ENCODE measurements at regions not wholly inside any gene's neighbourhood (a gene's known extent, or its start where the extent isn't known, plus 50 kb on each side); places are given as distances from the start of the nearest gene placed in this dataset.

GRCh38 chr9:28750136-28750535 lies 1176.9 kb upstream of the C9orf72 start:
- no peak for DNase-seq (ENCODE audit: low read depth)

- DNase-seq (ENCODE audit: low read depth) = no peak
Measured at GRCh38 chr9:28758341-28758740, 1185.1 kb upstream of the C9orf72 start.

GRCh38 chr9:28758971-28759370 lies 1185.7 kb upstream of the C9orf72 start:
- DNase-seq (ENCODE audit: low read depth) = no peak

GRCh38 chr9:28762167-28762566 lies 1188.9 kb upstream of the C9orf72 start:
- no peak for DNase-seq (ENCODE audit: low read depth)

GRCh38 chr9:28764532-28764931 lies 1191.3 kb upstream of the C9orf72 start:
- DNase-seq (ENCODE audit: low read depth) = no peak

GRCh38 chr9:28770226-28770625 lies 1196.9 kb upstream of the C9orf72 start:
- no peak for DNase-seq (ENCODE audit: low read depth)

- no peak for DNase-seq (ENCODE audit: low read depth)
Measured at GRCh38 chr9:28770827-28771226, 1197.5 kb upstream of the C9orf72 start.

GRCh38 chr9:28774433-28775235 lies 1201.4 kb upstream of the C9orf72 start:
- DNase-seq (ENCODE audit: low read depth) = no peak

GRCh38 chr9:28779243-28779642 lies 1206.0 kb upstream of the C9orf72 start:
- no peak for DNase-seq (ENCODE audit: low read depth)

GRCh38 chr9:28781481-28781880 lies 1208.2 kb upstream of the C9orf72 start:
- DNase-seq (ENCODE audit: low read depth) = no peak

- no peak for DNase-seq (ENCODE audit: low read depth)
Measured at GRCh38 chr9:28782630-28783029, 1209.3 kb upstream of the C9orf72 start.

- no peak for DNase-seq (ENCODE audit: low read depth)
Measured at GRCh38 chr9:28792716-28793115, 1219.4 kb upstream of the C9orf72 start.

- DNase-seq (ENCODE audit: low read depth) = no peak
Measured at GRCh38 chr9:28799876-28800275, 1226.6 kb upstream of the C9orf72 start.

GRCh38 chr9:28801144-28801799 lies 1228.0 kb upstream of the C9orf72 start:
- DNase-seq (ENCODE audit: low read depth) = no peak

GRCh38 chr9:28805197-28805596 lies 1231.9 kb upstream of the C9orf72 start:
- DNase-seq (ENCODE audit: low read depth) = no peak

GRCh38 chr9:28808042-28808441 lies 1234.8 kb upstream of the C9orf72 start:
- DNase-seq (ENCODE audit: low read depth) = no peak

- DNase-seq (ENCODE audit: low read depth) = no peak
Measured at GRCh38 chr9:28810388-28811075, 1237.3 kb upstream of the C9orf72 start.

- DNase-seq (ENCODE audit: low read depth) = no peak
Measured at GRCh38 chr9:28820741-28821140, 1247.5 kb upstream of the C9orf72 start.

GRCh38 chr9:28821240-28821639 lies 1248.0 kb upstream of the C9orf72 start:
- DNase-seq (ENCODE audit: low read depth) = no peak

GRCh38 chr9:28824432-28824963 lies 1251.2 kb upstream of the C9orf72 start:
- no peak for DNase-seq (ENCODE audit: low read depth)

GRCh38 chr9:28832168-28832770 lies 1259.0 kb upstream of the C9orf72 start:
- no peak for DNase-seq (ENCODE audit: low read depth)

GRCh38 chr9:28834156-28834555 lies 1260.9 kb upstream of the C9orf72 start:
- no peak for DNase-seq (ENCODE audit: low read depth)
